Adrenal gland (tissue), 9 donors: ENCODE measurements at regions not wholly inside any gene's neighbourhood (a gene's known extent, or its start where the extent isn't known, plus 50 kb on each side); places are given as distances from the start of the nearest gene placed in this dataset.

Experiments
- DNase-seq, 7 donors: peaks; one replicate each; pipeline ENCODE4 v3.0.0-alpha.2; 2019 to 2020
- H3K27ac ChIP-seq, 5 donors: fragments of 200-600 bp; sonication (generic) in 4 of 5; 1 replicate in 3 of 5; 2 replicates in 2 of 5; pipeline versions ENCODE4 v1.5.1 to v1.8.0; 2016 to 2020; ENCODE audit warnings: mild to moderate bottlenecking in 1 of 5
- H3K27me3 ChIP-seq: fragments of 200-600 bp; 2 replicates; pipeline ENCODE4 v1.8.0; 2021
- H3K36me3 ChIP-seq, 2 donors: fragments of 200-600 bp; replicated peaks in 1 of 2; 1 replicate in 1 of 2; 2 replicates in 1 of 2; pipeline versions ENCODE4 v1.5.1 to v1.8.0; 2018 to 2022
- H3K4me1 ChIP-seq, 2 donors: fragments of 200-600 bp; replicated peaks in 1 of 2; 1 replicate in 1 of 2; 2 replicates in 1 of 2; pipeline versions ENCODE4 v1.5.1 to v1.8.0; 2018 to 2021
- H3K4me3 ChIP-seq, 4 donors: fragments of 200-600 bp; sonication (generic) in 3 of 4; one replicate each; pipeline ENCODE4 v1.5.1; 2016 to 2018
- H3K9me3 ChIP-seq, 3 donors: fragments of 200-600 bp; sonication (generic) in 1 of 3; replicated peaks in 1 of 3; 1 replicate in 2 of 3; 2 replicates in 1 of 3; pipeline versions ENCODE4 v1.5.1 to v1.8.0; 2016 to 2021
- POLR2A ChIP-seq, 2 donors: fragments of 450-650 bp; IDR thresholded peaks; one replicate each; pipeline ENCODE4 v1.6.1; 2017; ENCODE audit warnings: antibody characterized with exemption in 2 of 2, mild to moderate bottlenecking in 2 of 2, moderate library complexity in 1 of 2
- WGBS, 4 donors: extraction: QIAGEN DNeasy Blood & Tissue Kit in 2 of 4; methylation state at CpG; one replicate each; pipeline versions ENCODE4 v1.1.5 to v1.1.7; 2013 to 2017; 5-methylcytosine and 5-hydroxymethylcytosine counted together
- intact Hi-C, 2 donors: fragments of 100-400 bp; cut with DNase I; formaldehyde crosslinking; loops; one replicate each; pipeline versions ENCODE4 v1.14.1 to v1.15.0; 2022 to 2023
- TF ChIP-seq, protein P1 (sequence below), 6 experiments: fragments of 450-650 bp in 4 of 6; fragments of 200-600 bp in 2 of 6; sonication (generic) in 1 of 6; IDR thresholded peaks; 1 replicate in 5 of 6; 2 replicates in 1 of 6; pipeline versions ENCODE4 v1.5.1 to v1.8.0; 2016 to 2021; ENCODE audit warnings: antibody characterized with exemption in 6 of 6, mild to moderate bottlenecking in 2 of 6, moderate library complexity in 1 of 6
- donor health status: healthy with polysubstance abuse.
- donor health status: Bipolar disorder and iron deficiency.
- donor health status: DM: yes; HTN: yes; CAD: no.
- donor health status: DM: no; HTN: no; CAD: no.
- donor health status: DM: no; HTN: no; CAD: no.

DNA sequence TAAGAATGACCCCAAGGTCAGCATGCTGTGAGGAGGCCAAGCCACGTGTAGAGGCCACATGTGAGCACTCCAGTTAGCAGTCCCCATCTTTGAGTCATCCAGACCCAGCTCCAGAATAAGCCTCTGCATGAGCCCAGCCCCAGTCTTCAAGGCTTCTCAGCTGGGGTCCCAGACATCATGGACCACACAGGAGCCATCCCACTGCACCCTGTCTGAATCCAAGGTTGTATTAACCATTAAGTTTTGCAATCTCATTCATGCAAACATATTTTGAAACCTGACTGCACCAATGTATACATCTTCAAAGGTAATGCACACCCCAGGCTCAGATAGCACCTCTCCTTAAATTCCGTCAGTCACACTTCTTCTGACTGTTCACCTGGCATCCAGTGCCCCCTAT is 249.1 kb upstream of the CHRNA7 start:
- intact Hi-C loops: no loop called here
- Histone ChIP-seq H3K4me1 (no peaks in the 10 kb centered on the region), H3K4me3 (no peak overlapping the region), H3K27ac (no peak overlapping the region), H3K9me3 (no peaks in the 10 kb centered on the region), H3K27me3 (no peaks in the 10 kb centered on the region), H3K36me3 (no peaks in the 10 kb centered on the region)
- TF ChIP-seq POLR2A (IDR thresholded peaks at IDR 0.05): no peak
- TF ChIP-seq, protein P1, sequence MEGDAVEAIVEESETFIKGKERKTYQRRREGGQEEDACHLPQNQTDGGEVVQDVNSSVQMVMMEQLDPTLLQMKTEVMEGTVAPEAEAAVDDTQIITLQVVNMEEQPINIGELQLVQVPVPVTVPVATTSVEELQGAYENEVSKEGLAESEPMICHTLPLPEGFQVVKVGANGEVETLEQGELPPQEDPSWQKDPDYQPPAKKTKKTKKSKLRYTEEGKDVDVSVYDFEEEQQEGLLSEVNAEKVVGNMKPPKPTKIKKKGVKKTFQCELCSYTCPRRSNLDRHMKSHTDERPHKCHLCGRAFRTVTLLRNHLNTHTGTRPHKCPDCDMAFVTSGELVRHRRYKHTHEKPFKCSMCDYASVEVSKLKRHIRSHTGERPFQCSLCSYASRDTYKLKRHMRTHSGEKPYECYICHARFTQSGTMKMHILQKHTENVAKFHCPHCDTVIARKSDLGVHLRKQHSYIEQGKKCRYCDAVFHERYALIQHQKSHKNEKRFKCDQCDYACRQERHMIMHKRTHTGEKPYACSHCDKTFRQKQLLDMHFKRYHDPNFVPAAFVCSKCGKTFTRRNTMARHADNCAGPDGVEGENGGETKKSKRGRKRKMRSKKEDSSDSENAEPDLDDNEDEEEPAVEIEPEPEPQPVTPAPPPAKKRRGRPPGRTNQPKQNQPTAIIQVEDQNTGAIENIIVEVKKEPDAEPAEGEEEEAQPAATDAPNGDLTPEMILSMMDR (IDR thresholded peaks at IDR 0.05): no peak
- whole genome bisulfite sequencing, 4 donors: 43 to 92% (median 66%) methylated on average over 1 to 2 of the region's 2 CpGs
- no peak for DNase-seq

DNA sequence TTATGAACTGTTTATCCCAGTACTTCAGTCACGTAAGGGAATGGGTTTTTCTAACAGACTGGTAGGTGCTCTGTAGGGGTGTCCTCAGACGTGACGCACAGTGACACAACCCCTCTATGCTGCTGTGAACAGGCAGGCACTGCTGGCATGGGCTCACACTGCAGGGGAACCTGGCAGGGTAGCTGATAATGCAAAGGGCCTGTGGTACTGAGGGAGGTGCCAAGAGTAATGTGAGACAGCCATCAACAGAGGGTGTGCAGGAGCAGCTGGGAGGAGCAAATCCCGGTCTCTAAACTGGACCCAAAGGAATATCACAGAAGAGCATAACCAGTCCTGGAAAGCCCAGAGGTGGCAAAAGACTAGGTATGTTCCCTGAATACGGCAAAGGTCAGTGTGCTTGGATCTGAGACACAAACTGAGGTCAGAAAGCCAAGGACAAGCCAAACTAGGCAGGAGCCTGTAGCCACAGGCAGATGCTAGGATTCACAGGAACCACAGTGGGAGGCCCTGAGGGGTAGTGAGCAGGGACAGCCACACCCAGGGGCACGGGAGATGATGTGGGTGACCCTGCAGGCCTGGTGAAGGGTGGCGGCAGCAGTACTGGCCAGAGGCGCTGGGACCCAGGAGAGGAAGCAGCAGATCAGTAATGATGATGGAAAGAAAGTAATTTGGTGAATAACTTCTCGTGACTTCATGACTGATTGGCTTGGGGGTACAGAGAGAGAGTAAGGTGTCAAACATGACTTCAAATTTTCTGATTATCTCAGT is 248.1 kb upstream of the CHRNA7 start:
- H3K36me3 ChIP-seq: no peaks in the 10 kb centered on the region
- no peaks in the 10 kb centered on the region for H3K9me3 ChIP-seq
- no peak overlapping the region for H3K4me3 ChIP-seq
- intact Hi-C loops: no loop called here
- no peak overlapping the region for H3K27ac ChIP-seq
- no peaks in the 10 kb centered on the region for H3K4me1 ChIP-seq
- no peak for DNase-seq
- 85 to 91% (median 89%) methylated on average over 9 of the region's 9 CpGs for WGBS, 4 donors
- H3K27me3 ChIP-seq: no peaks in the 10 kb centered on the region
- TF ChIP-seq POLR2A (IDR thresholded peaks at IDR 0.05): no peak
- TF ChIP-seq, protein P1 (IDR thresholded peaks at IDR 0.05): no peak

GRCh38 chr15:31782951-31783350 is 247.4 kb upstream of the CHRNA7 start:
- intact Hi-C loops: no loop called here
- no peaks in the 10 kb centered on the region for H3K9me3 ChIP-seq
- no peak overlapping the region for H3K27ac ChIP-seq
- no peaks in the 10 kb centered on the region for H3K4me1 ChIP-seq
- no peak overlapping the region for H3K4me3 ChIP-seq
- H3K27me3 ChIP-seq: no peaks in the 10 kb centered on the region
- no peak for DNase-seq
- no peak for TF ChIP-seq POLR2A (IDR thresholded peaks at IDR 0.05)
- TF ChIP-seq, protein P1 (IDR thresholded peaks at IDR 0.05): no peak
- 69 to 82% (median 74%) methylated on average over 3 of the region's 3 CpGs for WGBS, 4 donors
- no peaks in the 10 kb centered on the region for H3K36me3 ChIP-seq

DNA sequence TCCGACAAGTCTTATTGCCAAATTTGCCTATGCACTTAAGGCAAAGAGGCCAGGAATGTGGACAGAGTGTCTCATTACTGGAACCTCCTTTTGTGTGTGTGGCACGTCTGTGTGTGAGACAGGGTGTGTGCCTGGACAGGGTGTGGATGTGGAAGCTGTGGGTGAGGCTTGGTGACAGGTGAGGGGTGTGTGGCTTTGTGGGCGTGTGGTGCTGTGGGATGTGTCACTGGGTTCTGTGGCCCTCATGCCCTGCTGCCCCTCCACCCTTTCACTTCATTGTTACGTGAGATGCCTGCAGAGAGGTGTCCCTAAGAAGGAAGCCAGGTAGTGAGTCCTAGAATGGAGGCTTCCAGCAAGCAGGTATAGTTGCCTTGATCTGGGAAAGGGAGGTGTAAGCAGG is 244.0 kb upstream of the CHRNA7 start:
- Histone ChIP-seq H3K9me3 (no peaks in the 10 kb centered on the region), H3K27me3 (no peaks in the 10 kb centered on the region), H3K4me1 (no peaks in the 10 kb centered on the region), H3K27ac (no peak overlapping the region), H3K4me3 (no peak overlapping the region), H3K36me3 (no peaks in the 10 kb centered on the region)
- TF ChIP-seq POLR2A (IDR thresholded peaks at IDR 0.05): no peak
- TF ChIP-seq, protein P1 (IDR thresholded peaks at IDR 0.05): no peak
- WGBS, 4 donors: 83 to 86% (median 84%) methylated on average over 4 of the region's 4 CpGs
- DNase-seq: no peak
- intact Hi-C loops: no loop called here
